K562 (cell line): ENCODE measurements at regions not wholly inside any gene's neighbourhood (a gene's known extent, or its start where the extent isn't known, plus 50 kb on each side); places are given as distances from the start of the nearest gene placed in this dataset.
A peak's percentile ranks its signal among the peaks of the same experiment; 100 is the strongest.

Experiments
- ATAC-seq: fragments of 200-7000 bp; cut with Tn5 transposase; 3 replicates; pipeline ENCODE4 v1.9.1; 2020; ENCODE audit warnings: moderate library complexity
- BruUV-seq: library from RNA; stranded (reverse); fragments of 400-500 nt; replicated peaks from 2 replicates; lab custom pipeline; 2021; lab: Mats Ljungman, UMichigan
- CTCF ChIA-PET: fragments of 300-600 bp; formaldehyde crosslinking; extraction: SDS; loops from one replicate; lab custom pipeline; 2021; ENCODE audit warnings: low intra/inter-chr PET ratio; lab: Yijun Ruan, JAX
- POLR2A ChIA-PET: fragments of 300-600, 350-650 bp; sonication (Branson Sonifier 250); formaldehyde crosslinking; extraction: SDS; loops from one replicate; lab custom pipeline; 2021; ENCODE audit warnings: antibody characterized with exemption, inconsistent platforms; lab: Yijun Ruan, JAX
- DNase-seq, 4 experiments: peaks; one replicate each; pipeline versions ENCODE4 v3.0.0 to v3.0.0-alpha.2; 2011 to 2018; ENCODE audit warnings: low spot score in 3 of 4, mixed read lengths in 3 of 4; ENCODE audit errors: extremely low read depth in 1 of 4
- FAIRE-seq: peaks from 2 replicates; lab custom pipeline; 2011; peaks lifted over from hg19 to GRCh38; lab: Jason Lieb, UNC
- H2AFZ ChIP-seq: 2 replicates; pipeline ENCODE4 v1.6.0; 2011; ENCODE audit warnings: low read depth, low read length, control low read depth, inconsistent platforms
- H3K27ac ChIP-seq: fragments of 200-600 bp; 3 replicates; pipeline ENCODE4 v1.8.0; 2011; ENCODE audit warnings: low read depth, mild to moderate bottlenecking, control low read depth, inconsistent platforms, low read length, moderate library complexity, mixed read lengths; ENCODE audit errors: extremely low read depth
- H3K27me3 ChIP-seq, 2 experiments: fragments of 300-600 bp in 1 of 2; 2 replicates in 1 of 2; 3 replicates in 1 of 2; pipeline versions ENCODE4 v1.6.0 to v1.8.0; 2011; ENCODE audit warnings: inconsistent platforms in 2 of 2, low read length in 2 of 2, mild to moderate bottlenecking in 1 of 2, mixed read lengths in 1 of 2, moderate library complexity in 1 of 2; ENCODE audit not compliant: control insufficient read depth in 2 of 2, insufficient read depth in 2 of 2
- H3K36me3 ChIP-seq: fragments of 300-600 bp; 3 replicates; pipeline ENCODE4 v1.8.0; 2011; ENCODE audit warnings: mild to moderate bottlenecking, low read length, inconsistent platforms; ENCODE audit not compliant: control insufficient read depth, insufficient read depth
- H3K4me1 ChIP-seq, 2 experiments: fragments of 200-600 bp in 1 of 2; replicated peaks in 1 of 2; 2 replicates in 1 of 2; 3 replicates in 1 of 2; pipeline versions ENCODE4 v1.5.1 to v1.8.0; 2011; ENCODE audit warnings: inconsistent platforms in 2 of 2, low read length in 2 of 2, mild to moderate bottlenecking in 1 of 2, mixed read lengths in 1 of 2, moderate library complexity in 1 of 2; ENCODE audit not compliant: control insufficient read depth in 2 of 2, insufficient read depth in 2 of 2
- H3K4me2 ChIP-seq: 2 replicates; pipeline ENCODE4 v1.6.1; 2011; ENCODE audit warnings: low read length, control low read depth, inconsistent platforms, mixed read lengths; ENCODE audit not compliant: insufficient read depth
- H3K4me3 ChIP-seq: fragments of 200-600 bp; sonication (generic), shearing (Covaris generic); 2 replicates; pipeline ENCODE4 v1.5.1; 2016; ENCODE audit warnings: control low read depth, inconsistent platforms
- H3K79me2 ChIP-seq: fragments of 200-600 bp; 3 replicates; pipeline ENCODE4 v1.8.0; 2011; ENCODE audit warnings: low read length, inconsistent platforms; ENCODE audit not compliant: control insufficient read depth, insufficient read depth
- H3K9ac ChIP-seq, 2 experiments: 2 replicates each; pipeline versions ENCODE4 v1.6.0 to v1.6.1; 2011; ENCODE audit warnings: low read depth in 2 of 2, low read length in 2 of 2, control low read depth in 1 of 2, inconsistent platforms in 1 of 2, mild to moderate bottlenecking in 1 of 2, mixed read lengths in 1 of 2; ENCODE audit not compliant: insufficient read depth in 1 of 2
- H3K9me1 ChIP-seq: one replicate; pipeline ENCODE4 v1.6.0; 2011; ENCODE audit warnings: inconsistent platforms, mild to moderate bottlenecking, low read length, moderate library complexity; ENCODE audit not compliant: control insufficient read depth, insufficient read depth
- H3K9me3 ChIP-seq: replicated peaks from 2 replicates; pipeline ENCODE4 v1.5.1; 2011; ENCODE audit warnings: low read depth, low read length, inconsistent platforms; ENCODE audit not compliant: control insufficient read depth, insufficient read depth
- H4K20me1 ChIP-seq: replicated peaks from 2 replicates; pipeline ENCODE4 v1.6.1; 2011; ENCODE audit warnings: low read length, inconsistent platforms, mixed read lengths; ENCODE audit not compliant: control insufficient read depth, insufficient read depth
- POLR3A ChIP-seq: IDR thresholded peaks from 2 replicates; pipeline ENCODE4 v1.6.1; 2011; ENCODE audit warnings: borderline replicate concordance, mild to moderate bottlenecking, moderate library complexity; ENCODE audit not compliant: insufficient read length, insufficient read depth; ENCODE audit errors: extremely low read depth
- TFE3 ChIP-seq: fragments of 450-650 bp; formaldehyde crosslinking; IDR thresholded peaks from 2 replicates; pipeline ENCODE4 v1.4.0; 2020; ENCODE audit warnings: mild to moderate bottlenecking, mixed read lengths
- U2AF1 ChIP-seq: fragments of 200-400 bp; formaldehyde crosslinking; optimal IDR thresholded peaks from 2 replicates; pipeline ENCODE3; 2017; ENCODE audit warnings: mild to moderate bottlenecking, low read depth, low read length, moderate library complexity
- WGBS: fragments of 100-300 bp; shearing (Covaris generic); methylation state at CpG from one replicate; pipeline ENCODE4 v1.1.6; 2016; ENCODE audit warnings: low coverage, mixed read lengths; ENCODE audit not compliant: insufficient coverage; ENCODE audit errors: missing lambda C conversion rate; 5-methylcytosine and 5-hydroxymethylcytosine counted together
- in situ Hi-C: fragments of 300-500 bp; cut with MboI; formaldehyde crosslinking; loops from 4 replicates; pipeline ENCODE4 v1.15.0; 2018; ENCODE audit warnings: inconsistent platforms, mixed read lengths
- intact Hi-C: fragments of 100-400 bp; cut with micrococcal nuclease; formaldehyde crosslinking; loops from 2 replicates; pipeline ENCODE4 v1.14.2; 2022

GRCh38 chr10:34003561-34003960, 669.1 kb upstream of the NRP1 start:
- Histone ChIP-seq H3K4me1 (no peaks in the 10 kb centered on the region), H4K20me1 (no peaks in the 10 kb centered on the region), H3K79me2 (no peaks in the 10 kb centered on the region), H3K9me3 (no peaks in the 10 kb centered on the region), H3K4me2 (no peak overlapping the region), H3K27me3 (no peaks in the 10 kb centered on the region), H3K9ac (no peak overlapping the region), H3K4me3 (no peak overlapping the region), H3K36me3 (no peaks in the 10 kb centered on the region), H3K9me1 (no peaks in the 10 kb centered on the region), H3K27ac (no peak overlapping the region), H2AFZ (no peak overlapping the region)
- BruUV-seq, result no TSS peak
- no peak for TF ChIP-seq U2AF1
- TF ChIP-seq TFE3, result peak; percentile 37; the same call in 1 of the 2 replicates
- ATAC-seq, result no peak
- CTCF ChIA-PET, result no interaction called here
- FAIRE-seq, result no peak
- intact Hi-C loops (no loop called here), in situ Hi-C loops (no loop called here)
- 0% methylated on average over 7 of the region's 7 CpGs for WGBS
- POLR2A ChIA-PET, result no interaction called here
- no peak for DNase-seq

- ChIA-PET POLR2A (no interaction called here), CTCF (no interaction called here)
- no peaks in the 10 kb centered on the region for H3K36me3 ChIP-seq
- no TSS peak for BruUV-seq
- H3K79me2 ChIP-seq, result no peaks in the 10 kb centered on the region
- DNase-seq (no peak), ATAC-seq (no peak), FAIRE-seq (no peak)
- no peaks in the 10 kb centered on the region for H3K9me1 ChIP-seq
- intact Hi-C loops (no loop called here), in situ Hi-C loops (no loop called here)
- H3K27ac ChIP-seq, result no peak overlapping the region
- H4K20me1 ChIP-seq, result no peaks in the 10 kb centered on the region
- H3K9ac ChIP-seq, result no peak overlapping the region
- H3K27me3 ChIP-seq, result no peaks in the 10 kb centered on the region
- H3K4me2 ChIP-seq, result no peak overlapping the region
- H3K4me1 ChIP-seq, result no peaks in the 10 kb centered on the region
- no peak overlapping the region for H2AFZ ChIP-seq
- WGBS, result 0% methylated on average over 3 of the region's 3 CpGs
- no peak for TF ChIP-seq POLR3A
- H3K9me3 ChIP-seq, result no peaks in the 10 kb centered on the region
- no peak overlapping the region for H3K4me3 ChIP-seq
These were observed 668.4 kb upstream of the NRP1 start for GRCh38 chr10:34002896-34003295.
